Epithelial cell of proximal tubule (primary cell): ENCODE measurements at regions not wholly inside any gene's neighbourhood (a gene's known extent, or its start where the extent isn't known, plus 50 kb on each side); places are given as distances from the start of the nearest gene placed in this dataset.

Experiments
- DNase-seq: peaks from one replicate; pipeline ENCODE4 v3.0.0-alpha.2; 2011; ENCODE audit warnings: low read depth
- H3K4me3 ChIP-seq: 2 replicates; pipeline ENCODE4 v1.5.1; 2011; ENCODE audit warnings: low read depth, mild to moderate bottlenecking, low read length
- CTCF ChIP-seq: conservative IDR thresholded peaks from 2 replicates; pipeline ENCODE4 v1.5.1; 2012; ENCODE audit warnings: low read depth, mild to moderate bottlenecking, low read length

GRCh38 chr2:175310813-175311504 is 129.4 kb upstream of the ATP5MC3 start:
- H3K4me3 ChIP-seq: no peak overlapping the region
- no peak for TF ChIP-seq CTCF
- DNase-seq: no peak

- DNase-seq: no peak
- peak; percentile 64 for TF ChIP-seq CTCF
- no peak overlapping the region for H3K4me3 ChIP-seq
Observed at GRCh38 chr2:175309799-175310198, 128.3 kb upstream of the ATP5MC3 start.

GRCh38 chr2:175308005-175308404 is 126.5 kb upstream of the ATP5MC3 start:
- H3K4me3 ChIP-seq: no peak overlapping the region
- TF ChIP-seq CTCF: no peak
- no peak for DNase-seq

- TF ChIP-seq CTCF: no peak
- no peak for DNase-seq
- H3K4me3 ChIP-seq: no peak overlapping the region
Observed at GRCh38 chr2:175304541-175304940, 123.0 kb upstream of the ATP5MC3 start.

- no peak for DNase-seq
- H3K4me3 ChIP-seq: no peak overlapping the region
Observed at GRCh38 chr2:175293776-175294175, 112.3 kb upstream of the ATP5MC3 start.

GRCh38 chr2:175293195-175293594 is 111.7 kb upstream of the ATP5MC3 start:
- no peak for DNase-seq
- H3K4me3 ChIP-seq: no peak overlapping the region
- no peak for TF ChIP-seq CTCF

More at GRCh38 chr2:175293776-175294175, 112.3 kb upstream of the ATP5MC3 start:
- no peak for TF ChIP-seq CTCF

GRCh38 chr2:175282886-175283285 is 101.4 kb upstream of the ATP5MC3 start:
- no peak overlapping the region for H3K4me3 ChIP-seq
- no peak for TF ChIP-seq CTCF
- DNase-seq: no peak
